ENCODE measurements at regions not wholly inside any gene's neighbourhood (a gene's known extent, or its start where the extent isn't known, plus 50 kb on each side); places are given as distances from the start of the nearest gene placed in this dataset.

- no peak overlapping the region for H3K4me2 ChIP-seq (ENCODE audit: insufficient read depth, low read length)
- no peaks in the 10 kb centered on the region for H3K9me3 ChIP-seq (ENCODE audit: low read depth, low read length)
- DNase-seq (ENCODE audit: insufficient read length, low spot score, missing footprints), result no peak
Measured at GRCh38 chr16:55123652-55124051, 193.0 kb downstream of the IRX5 start.

GRCh38 chr16:55125818-55126385 is 195.2 kb downstream of the IRX5 start:
- Histone ChIP-seq H4K20me1 (ENCODE audit: insufficient read depth, low read length) (no peaks in the 10 kb centered on the region), H2AFZ (ENCODE audit: low read length) (no peak overlapping the region), H3K79me2 (ENCODE audit: insufficient read depth, low read length) (no peaks in the 10 kb centered on the region), H3K4me2 (ENCODE audit: insufficient read depth, low read length) (no peak overlapping the region), H3K36me3 (ENCODE audit: insufficient read depth, low read length) (no peaks in the 10 kb centered on the region), H3K27me3 (ENCODE audit: insufficient read depth, low read length) (peaks cover 25% of the 10 kb centered on the region), H3K27ac (ENCODE audit: low read depth, low read length) (no peak overlapping the region), H3K4me1 (ENCODE audit: insufficient read depth, low read length) (no peaks in the 10 kb centered on the region), H3K9me3 (ENCODE audit: low read depth, low read length) (no peaks in the 10 kb centered on the region), H3K4me3 (ENCODE audit: insufficient read depth, low read length) (no peak overlapping the region)
- no peak for TF ChIP-seq CTCF (IDR thresholded peaks at IDR 0.05; ENCODE audit: extremely low read depth, low read depth, low read length)
- DNase-seq (ENCODE audit: insufficient read length, low spot score, missing footprints), result no peak

More at GRCh38 chr16:55123652-55124051, 193.0 kb downstream of the IRX5 start:
- peaks cover 22% of the 10 kb centered on the region for H3K27me3 ChIP-seq (ENCODE audit: insufficient read depth, low read length)
- TF ChIP-seq CTCF (IDR thresholded peaks at IDR 0.05; ENCODE audit: extremely low read depth, low read depth, low read length), result no peak
- H3K36me3 ChIP-seq (ENCODE audit: insufficient read depth, low read length), result no peaks in the 10 kb centered on the region
- H3K27ac ChIP-seq (ENCODE audit: low read depth, low read length), result no peak overlapping the region
- no peaks in the 10 kb centered on the region for H3K79me2 ChIP-seq (ENCODE audit: insufficient read depth, low read length)
- no peak overlapping the region for H2AFZ ChIP-seq (ENCODE audit: low read length)
- H3K4me1 ChIP-seq (ENCODE audit: insufficient read depth, low read length), result no peaks in the 10 kb centered on the region
- H4K20me1 ChIP-seq (ENCODE audit: insufficient read depth, low read length), result no peaks in the 10 kb centered on the region
- H3K4me3 ChIP-seq (ENCODE audit: insufficient read depth, low read length), result no peak overlapping the region

GRCh38 chr16:55126456-55126855 is 195.8 kb downstream of the IRX5 start:
- H3K27ac ChIP-seq (ENCODE audit: low read depth, low read length), result no peak overlapping the region
- no peak overlapping the region for H3K4me3 ChIP-seq (ENCODE audit: insufficient read depth, low read length)
- no peak for TF ChIP-seq CTCF (IDR thresholded peaks at IDR 0.05; ENCODE audit: extremely low read depth, low read depth, low read length)
- peaks cover 19% of the 10 kb centered on the region for H3K27me3 ChIP-seq (ENCODE audit: insufficient read depth, low read length)
- H3K4me1 ChIP-seq (ENCODE audit: insufficient read depth, low read length), result no peaks in the 10 kb centered on the region
- H3K9me3 ChIP-seq (ENCODE audit: low read depth, low read length), result no peaks in the 10 kb centered on the region
- H3K79me2 ChIP-seq (ENCODE audit: insufficient read depth, low read length), result no peaks in the 10 kb centered on the region
- no peak for DNase-seq (ENCODE audit: insufficient read length, low spot score, missing footprints)
- H2AFZ ChIP-seq (ENCODE audit: low read length), result no peak overlapping the region
- no peak overlapping the region for H3K4me2 ChIP-seq (ENCODE audit: insufficient read depth, low read length)
- H4K20me1 ChIP-seq (ENCODE audit: insufficient read depth, low read length), result no peaks in the 10 kb centered on the region
- H3K36me3 ChIP-seq (ENCODE audit: insufficient read depth, low read length), result no peaks in the 10 kb centered on the region

DNA sequence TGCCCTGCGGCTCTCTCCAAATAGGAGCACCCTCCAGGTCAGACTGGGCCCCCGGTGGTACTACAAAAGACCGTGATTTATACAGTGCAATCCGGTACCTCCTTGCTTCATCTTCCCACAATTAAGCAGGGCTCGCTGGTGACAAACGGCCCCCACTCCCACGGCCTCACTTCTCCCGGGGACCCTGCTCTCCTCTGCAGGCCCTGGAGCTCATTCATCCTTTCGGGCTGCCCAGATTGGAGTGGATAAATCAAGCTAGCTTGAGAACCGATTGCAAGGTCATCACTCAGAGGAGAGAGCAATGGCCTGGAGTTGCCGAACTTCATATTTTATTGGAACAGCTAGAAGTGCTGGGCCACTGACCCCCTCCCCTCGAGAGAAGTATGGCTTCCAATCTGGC is 193.5 kb upstream of the IRX6 start:
- Histone ChIP-seq H3K79me2 (ENCODE audit: insufficient read depth, low read length) (no peaks in the 10 kb centered on the region), H3K9me3 (ENCODE audit: low read depth, low read length) (no peaks in the 10 kb centered on the region)
- no peak for DNase-seq (ENCODE audit: insufficient read length, low spot score, missing footprints)

More for the DNA sequence above, 193.5 kb upstream of the IRX6 start:
- Histone ChIP-seq H3K4me2 (ENCODE audit: insufficient read depth, low read length) (no peak overlapping the region), H3K27ac (ENCODE audit: low read depth, low read length) (no peak overlapping the region), H3K4me3 (ENCODE audit: insufficient read depth, low read length) (no peak overlapping the region), H3K36me3 (ENCODE audit: insufficient read depth, low read length) (no peaks in the 10 kb centered on the region), H3K4me1 (ENCODE audit: insufficient read depth, low read length) (no peaks in the 10 kb centered on the region), H4K20me1 (ENCODE audit: insufficient read depth, low read length) (no peaks in the 10 kb centered on the region), H2AFZ (ENCODE audit: low read length) (no peak overlapping the region), H3K27me3 (ENCODE audit: insufficient read depth, low read length) (peaks cover 14% of the 10 kb centered on the region)
- no peak for TF ChIP-seq CTCF (IDR thresholded peaks at IDR 0.05; ENCODE audit: extremely low read depth, low read depth, low read length)
